ENCODE measurements at regions not wholly inside any gene's neighbourhood (a gene's known extent, or its start where the extent isn't known, plus 50 kb on each side); places are given as distances from the start of the nearest gene placed in this dataset.
"Not testable (repeated sequence)": the region's sequence is repeated elsewhere in the genome, so short reads cannot be mapped to it uniquely, and the experiment has no call there.

GRCh38 chr13:65168026-65168425 is 2062.1 kb downstream of the PCDH9 start:
- Mint-ChIP-seq H3K4me1 (no peaks in the 10 kb centered on the region), H3K27ac (no peak overlapping the region), H3K27me3 (no peaks in the 10 kb centered on the region), H3K9me3 (no peaks in the 10 kb centered on the region), H3K36me3 (no peaks in the 10 kb centered on the region), H3K4me3 (no peak overlapping the region)
- ATAC-seq (ENCODE audit: low read depth): no peak
- DNase-seq (ENCODE audit: low spot score in 2 of 2): no peak

GRCh38 chr13:65166675-65167074 is 2063.5 kb downstream of the PCDH9 start:
- Mint-ChIP-seq H3K36me3 (no peaks in the 10 kb centered on the region), H3K4me1 (no peaks in the 10 kb centered on the region), H3K27ac (no peak overlapping the region), H3K27me3 (no peaks in the 10 kb centered on the region), H3K4me3 (no peak overlapping the region), H3K9me3 (no peaks in the 10 kb centered on the region)
- DNase-seq (ENCODE audit: low spot score in 2 of 2): no peak
- ATAC-seq (ENCODE audit: low read depth): no peak

- ATAC-seq (ENCODE audit: low read depth) (no peak), DNase-seq (ENCODE audit: low spot score in 2 of 2) (no peak)
- Mint-ChIP-seq H3K4me1 (no peaks in the 10 kb centered on the region), H3K27me3 (no peaks in the 10 kb centered on the region), H3K4me3 (no peak overlapping the region), H3K9me3 (no peaks in the 10 kb centered on the region), H3K36me3 (no peaks in the 10 kb centered on the region), H3K27ac (no peak overlapping the region)
These were observed 2070.3 kb downstream of the PCDH9 start for GRCh38 chr13:65159803-65160202.

GRCh38 chr13:65155861-65156260 is 2074.3 kb downstream of the PCDH9 start:
- Mint-ChIP-seq H3K4me3 (no peak overlapping the region), H3K9me3 (peaks cover 3% of the 10 kb centered on the region), H3K27ac (no peak overlapping the region), H3K4me1 (no peaks in the 10 kb centered on the region), H3K27me3 (no peaks in the 10 kb centered on the region), H3K36me3 (no peaks in the 10 kb centered on the region)
- DNase-seq (ENCODE audit: low spot score in 2 of 2) (no peak), ATAC-seq (ENCODE audit: low read depth) (no peak)

- DNase-seq (ENCODE audit: low spot score in 2 of 2) (no peak), ATAC-seq (ENCODE audit: low read depth) (no peak)
- no peak overlapping the region for H3K4me3 Mint-ChIP-seq
- no peaks in the 10 kb centered on the region for H3K27me3 Mint-ChIP-seq
- H3K9me3 Mint-ChIP-seq: peaks cover 3% of the 10 kb centered on the region
- no peak overlapping the region for H3K27ac Mint-ChIP-seq
- no peaks in the 10 kb centered on the region for H3K36me3 Mint-ChIP-seq
- no peaks in the 10 kb centered on the region for H3K4me1 Mint-ChIP-seq
These were observed 2075.3 kb downstream of the PCDH9 start for GRCh38 chr13:65154661-65155447.

- no peak overlapping the region for H3K27ac Mint-ChIP-seq
- H3K4me3 Mint-ChIP-seq: no peak overlapping the region
- no peaks in the 10 kb centered on the region for H3K27me3 Mint-ChIP-seq
- H3K4me1 Mint-ChIP-seq: no peaks in the 10 kb centered on the region
- H3K9me3 Mint-ChIP-seq: peaks cover 11% of the 10 kb centered on the region
- ATAC-seq (ENCODE audit: low read depth): no peak
- no peak for DNase-seq (ENCODE audit: low spot score in 2 of 2)
- no peaks in the 10 kb centered on the region for H3K36me3 Mint-ChIP-seq
These were observed 2080.4 kb downstream of the PCDH9 start for GRCh38 chr13:65149687-65150086.

GRCh38 chr13:65143920-65144319 is 2086.2 kb downstream of the PCDH9 start:
- no peak overlapping the region for H3K27ac Mint-ChIP-seq
- peaks cover 8% of the 10 kb centered on the region for H3K9me3 Mint-ChIP-seq
- DNase-seq (ENCODE audit: low spot score in 2 of 2) (no peak), ATAC-seq (ENCODE audit: low read depth) (no peak)
- no peaks in the 10 kb centered on the region for H3K27me3 Mint-ChIP-seq
- H3K4me3 Mint-ChIP-seq: no peak overlapping the region
- H3K36me3 Mint-ChIP-seq: no peaks in the 10 kb centered on the region
- no peaks in the 10 kb centered on the region for H3K4me1 Mint-ChIP-seq

- Mint-ChIP-seq H3K4me1 (no peaks in the 10 kb centered on the region), H3K27ac (no peak overlapping the region), H3K4me3 (no peak overlapping the region), H3K27me3 (no peaks in the 10 kb centered on the region), H3K9me3 (peaks cover 7% of the 10 kb centered on the region), H3K36me3 (no peaks in the 10 kb centered on the region)
- ATAC-seq (ENCODE audit: low read depth): no peak
- DNase-seq (ENCODE audit: low spot score in 2 of 2): no peak
These were observed 2097.0 kb downstream of the PCDH9 start for GRCh38 chr13:65133094-65133493.

GRCh38 chr13:65125236-65125635 is 2104.9 kb downstream of the PCDH9 start:
- no peaks in the 10 kb centered on the region for H3K36me3 Mint-ChIP-seq
- ATAC-seq (ENCODE audit: low read depth): no peak
- H3K27me3 Mint-ChIP-seq: no peaks in the 10 kb centered on the region
- H3K4me3 Mint-ChIP-seq: no peak overlapping the region
- peaks cover 4% of the 10 kb centered on the region for H3K9me3 Mint-ChIP-seq
- no peak for DNase-seq (ENCODE audit: low spot score in 2 of 2)
- no peak overlapping the region for H3K27ac Mint-ChIP-seq
- no peaks in the 10 kb centered on the region for H3K4me1 Mint-ChIP-seq

- Mint-ChIP-seq H3K4me3 (no peak overlapping the region), H3K4me1 (no peaks in the 10 kb centered on the region), H3K36me3 (no peaks in the 10 kb centered on the region), H3K27me3 (no peaks in the 10 kb centered on the region), H3K9me3 (peaks cover 4% of the 10 kb centered on the region), H3K27ac (no peak overlapping the region)
- no peak for DNase-seq (ENCODE audit: low spot score in 2 of 2)
- no peak for ATAC-seq (ENCODE audit: low read depth)
These were observed 2117.6 kb downstream of the PCDH9 start for GRCh38 chr13:65112531-65112941.

GRCh38 chr13:65112123-65112522 is 2118.0 kb downstream of the PCDH9 start:
- no peaks in the 10 kb centered on the region for H3K36me3 Mint-ChIP-seq
- no peak overlapping the region for H3K4me3 Mint-ChIP-seq
- no peak for DNase-seq (ENCODE audit: low spot score in 2 of 2)
- H3K4me1 Mint-ChIP-seq: no peaks in the 10 kb centered on the region
- peaks cover 5% of the 10 kb centered on the region for H3K9me3 Mint-ChIP-seq
- no peaks in the 10 kb centered on the region for H3K27me3 Mint-ChIP-seq
- no peak for ATAC-seq (ENCODE audit: low read depth)
- no peak overlapping the region for H3K27ac Mint-ChIP-seq

GRCh38 chr13:65111223-65111622 is 2118.9 kb downstream of the PCDH9 start:
- Mint-ChIP-seq H3K4me3 (no peak overlapping the region), H3K36me3 (no peaks in the 10 kb centered on the region), H3K27me3 (no peaks in the 10 kb centered on the region), H3K4me1 (no peaks in the 10 kb centered on the region), H3K9me3 (peaks cover 6% of the 10 kb centered on the region), H3K27ac (no peak overlapping the region)
- ATAC-seq (ENCODE audit: low read depth) (no peak), DNase-seq (ENCODE audit: low spot score in 2 of 2) (no peak)

GRCh38 chr13:65104436-65104835 is 2125.7 kb downstream of the PCDH9 start:
- H3K27me3 Mint-ChIP-seq; H3K9me3 Mint-ChIP-seq; DNase-seq (ENCODE audit: low spot score in 2 of 2); H3K36me3 Mint-ChIP-seq; H3K4me1 Mint-ChIP-seq; H3K27ac Mint-ChIP-seq; H3K4me3 Mint-ChIP-seq; ATAC-seq (ENCODE audit: low read depth): not testable (repeated sequence)

- no peaks in the 10 kb centered on the region for H3K36me3 Mint-ChIP-seq
- ATAC-seq (ENCODE audit: low read depth) (no peak), DNase-seq (ENCODE audit: low spot score in 2 of 2) (no peak)
- peaks cover 6% of the 10 kb centered on the region for H3K9me3 Mint-ChIP-seq
- H3K4me1 Mint-ChIP-seq: no peaks in the 10 kb centered on the region
- H3K27ac Mint-ChIP-seq: no peak overlapping the region
- no peaks in the 10 kb centered on the region for H3K27me3 Mint-ChIP-seq
- no peak overlapping the region for H3K4me3 Mint-ChIP-seq
These were observed 2126.8 kb downstream of the PCDH9 start for GRCh38 chr13:65103351-65103750.

All from memory B cell (primary cell).